IgD-negative memory B cell (primary cell): ENCODE measurements at regions not wholly inside any gene's neighbourhood (a gene's known extent, or its start where the extent isn't known, plus 50 kb on each side); places are given as distances from the start of the nearest gene placed in this dataset.

Experiments
- H3K27ac Mint-ChIP-seq, 3 donors: one replicate each; pipeline ENCODE4 v1.8.0; 2020 to 2022; ENCODE audit warnings: mild to moderate bottlenecking in 3 of 3, mixed read lengths in 3 of 3, moderate library complexity in 1 of 3
- H3K27me3 Mint-ChIP-seq: one replicate; pipeline ENCODE4 v1.8.0; 2021; ENCODE audit warnings: mixed read lengths
- H3K36me3 Mint-ChIP-seq: one replicate; pipeline ENCODE4 v1.8.0; 2020; ENCODE audit warnings: mild to moderate bottlenecking, mixed read lengths
- H3K4me1 Mint-ChIP-seq, 3 donors: one replicate each; pipeline ENCODE4 v1.8.0; 2020 to 2022; ENCODE audit warnings: mixed read lengths in 3 of 3, mild to moderate bottlenecking in 1 of 3
- H3K4me3 Mint-ChIP-seq, 4 donors: one replicate each; pipeline ENCODE4 v1.8.0; 2020 to 2022; ENCODE audit warnings: mild to moderate bottlenecking in 4 of 4, mixed read lengths in 4 of 4, moderate library complexity in 3 of 4
- H3K9me3 Mint-ChIP-seq, 3 donors: one replicate each; pipeline ENCODE4 v1.8.0; 2020 to 2021; ENCODE audit warnings: mixed read lengths in 3 of 3, mild to moderate bottlenecking in 1 of 3

GRCh38 chr15:94631608-94632007 lies 400.2 kb downstream of the MCTP2 start:
- Mint-ChIP-seq H3K4me1 (peaks cover 5 to 11% (median 9%) of the 10 kb centered on the region in 3 donors), H3K36me3 (no peaks in the 10 kb centered on the region), H3K27me3 (peaks cover 2% of the 10 kb centered on the region), H3K9me3 (no peaks in the 10 kb centered on the region), H3K4me3 (peak overlapping the region in 1 of 4 donors; percentile 73), H3K27ac (peak overlapping the region in 1 of 3 donors; percentile 24)

DNA sequence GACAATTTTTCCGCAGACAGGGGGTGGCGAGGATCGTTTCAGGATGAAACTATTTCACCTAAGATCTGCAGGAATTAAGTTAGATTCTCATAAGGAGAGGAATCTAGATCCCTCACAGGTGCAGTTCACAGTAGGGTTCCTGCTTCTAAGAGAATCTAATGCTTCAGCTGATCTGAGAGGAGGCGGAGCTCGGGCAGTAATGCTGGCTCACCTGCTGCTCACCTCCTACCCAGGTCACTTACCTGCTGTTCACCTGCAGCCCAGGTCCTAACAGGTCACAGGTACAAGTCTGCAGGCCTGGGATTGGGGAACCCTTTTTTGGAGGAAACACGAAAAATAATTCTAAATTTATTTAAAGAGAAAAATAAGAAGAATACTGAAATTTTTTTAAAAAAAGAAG lies 406.8 kb downstream of the MCTP2 start:
- no peak overlapping the region for H3K4me3 Mint-ChIP-seq
- peaks cover 0 to 3% (median 0%) of the 10 kb centered on the region in 3 donors for H3K9me3 Mint-ChIP-seq

DNA sequence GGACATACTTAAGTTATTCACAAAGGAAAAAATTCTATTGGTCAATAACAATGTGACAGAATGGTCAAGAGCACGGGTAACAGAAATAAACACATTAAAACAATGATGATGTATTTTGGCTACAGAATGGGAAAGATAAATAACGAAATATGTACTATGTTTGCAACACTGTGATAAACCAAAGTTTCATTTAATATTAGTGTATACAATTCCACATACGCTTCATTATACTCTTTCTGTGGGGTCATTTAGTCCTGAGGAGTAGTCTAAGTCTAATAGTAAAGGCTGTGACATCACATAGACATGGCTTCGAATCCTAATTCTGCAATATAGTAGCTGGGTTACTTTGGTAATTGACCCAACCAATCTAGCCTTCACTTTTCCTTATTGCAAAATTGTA lies 408.3 kb downstream of the MCTP2 start:
- Mint-ChIP-seq H3K4me3 (no peak overlapping the region), H3K36me3 (no peaks in the 10 kb centered on the region), H3K4me1 (no peaks in the 10 kb centered on the region), H3K27ac (no peak overlapping the region), H3K9me3 (peaks cover 0 to 3% (median 0%) of the 10 kb centered on the region in 3 donors), H3K27me3 (no peaks in the 10 kb centered on the region)

More for the DNA sequence above, 406.8 kb downstream of the MCTP2 start:
- Mint-ChIP-seq H3K27ac (no peak overlapping the region), H3K36me3 (no peaks in the 10 kb centered on the region), H3K4me1 (no peaks in the 10 kb centered on the region), H3K27me3 (no peaks in the 10 kb centered on the region)

- Mint-ChIP-seq H3K27ac (no peak overlapping the region), H3K4me1 (no peaks in the 10 kb centered on the region), H3K9me3 (peaks cover 0 to 3% (median 0%) of the 10 kb centered on the region in 3 donors), H3K36me3 (no peaks in the 10 kb centered on the region), H3K27me3 (no peaks in the 10 kb centered on the region), H3K4me3 (no peak overlapping the region)
These were observed 413.1 kb downstream of the MCTP2 start for GRCh38 chr15:94644433-94644832.

DNA sequence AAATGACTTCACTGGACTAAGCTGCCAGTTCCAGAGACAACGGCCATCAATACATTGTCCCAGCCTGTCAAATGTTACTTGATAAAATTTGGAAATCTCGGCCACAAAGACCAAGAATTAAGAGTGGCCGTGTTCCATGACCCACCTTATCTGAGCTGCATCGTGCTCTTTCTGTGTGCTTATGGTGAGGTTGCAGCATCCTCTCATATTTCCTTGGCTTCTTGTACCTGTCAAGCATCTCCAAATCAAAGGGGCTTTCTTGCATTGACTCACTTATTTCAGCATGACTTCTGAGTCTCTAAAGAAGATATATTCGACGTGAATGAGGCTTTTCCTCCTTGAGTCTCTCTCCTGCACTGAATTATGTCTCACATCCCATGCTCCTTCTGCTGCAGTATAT lies 421.7 kb downstream of the MCTP2 start:
- H3K4me3 Mint-ChIP-seq, result no peak overlapping the region
- H3K4me1 Mint-ChIP-seq, result no peaks in the 10 kb centered on the region
- no peaks in the 10 kb centered on the region for H3K27me3 Mint-ChIP-seq
- H3K36me3 Mint-ChIP-seq, result no peaks in the 10 kb centered on the region
- H3K9me3 Mint-ChIP-seq, result no peaks in the 10 kb centered on the region
- no peak overlapping the region for H3K27ac Mint-ChIP-seq

GRCh38 chr15:94655249-94655880 lies 424.0 kb downstream of the MCTP2 start:
- Mint-ChIP-seq H3K27me3 (peaks cover 3% of the 10 kb centered on the region), H3K9me3 (no peaks in the 10 kb centered on the region), H3K4me1 (no peaks in the 10 kb centered on the region), H3K4me3 (no peak overlapping the region), H3K27ac (no peak overlapping the region), H3K36me3 (no peaks in the 10 kb centered on the region)

DNA sequence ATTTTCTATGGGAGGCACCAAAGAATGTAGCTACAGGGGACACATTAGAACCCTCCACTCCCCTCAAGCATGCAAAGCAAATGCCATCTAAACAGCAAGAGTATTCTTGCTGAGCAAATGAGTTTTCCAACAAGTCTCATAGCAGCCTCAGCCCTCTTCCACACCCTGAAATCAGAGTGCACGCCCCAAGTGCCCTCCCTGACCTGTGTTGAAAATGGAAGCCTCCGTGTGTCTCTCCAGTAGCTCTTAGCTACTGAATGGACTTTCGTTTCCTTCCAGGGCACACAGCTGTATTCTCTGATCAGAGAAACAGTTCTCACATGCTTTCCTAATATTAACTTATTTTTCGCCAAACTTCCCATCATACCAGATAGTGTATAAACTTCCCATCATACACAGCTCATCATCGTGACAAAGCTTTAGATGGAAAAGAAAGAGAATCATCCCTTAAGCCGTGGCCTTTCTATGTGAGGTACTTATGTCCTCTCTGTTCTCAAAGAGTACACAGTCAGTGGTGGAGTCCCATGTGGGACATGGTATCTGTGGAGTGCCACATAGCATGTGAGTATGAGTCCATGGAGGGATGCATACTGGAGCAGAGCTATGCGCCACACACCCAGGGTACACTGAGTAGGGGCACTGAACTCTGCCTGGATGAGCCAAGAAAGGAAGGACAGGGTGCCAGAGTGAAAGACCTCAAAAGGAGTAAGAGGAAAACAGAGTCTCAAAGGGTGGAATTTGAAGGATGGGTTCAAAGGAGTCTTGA lies 434.5 kb downstream of the MCTP2 start:
- Mint-ChIP-seq H3K36me3 (no peaks in the 10 kb centered on the region), H3K27me3 (peaks cover 5% of the 10 kb centered on the region), H3K4me1 (no peaks in the 10 kb centered on the region), H3K9me3 (peaks cover 0 to 2% (median 0%) of the 10 kb centered on the region in 3 donors), H3K27ac (no peak overlapping the region), H3K4me3 (no peak overlapping the region)

DNA sequence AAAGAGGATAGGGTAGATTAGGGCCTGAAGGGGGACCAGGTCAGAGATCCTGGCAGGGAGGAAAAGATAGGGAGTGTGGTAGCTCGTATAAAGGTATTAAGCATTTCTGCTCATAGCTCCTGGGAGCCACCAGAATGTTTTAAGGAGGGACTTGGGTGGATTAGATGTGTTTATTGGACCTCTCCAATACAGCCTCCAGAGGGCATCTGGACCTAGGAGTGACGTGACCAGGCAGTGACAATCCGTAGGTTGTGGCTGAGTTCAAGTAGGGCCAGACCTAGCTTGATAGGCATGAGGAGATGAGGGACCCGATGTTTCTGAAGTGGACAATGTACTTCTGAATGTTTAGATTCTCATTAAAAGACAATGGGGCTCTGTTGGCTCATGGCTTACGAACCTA lies 435.2 kb downstream of the MCTP2 start:
- Mint-ChIP-seq H3K4me1 (no peaks in the 10 kb centered on the region), H3K36me3 (no peaks in the 10 kb centered on the region), H3K4me3 (no peak overlapping the region), H3K9me3 (peaks cover 0 to 2% (median 0%) of the 10 kb centered on the region in 3 donors), H3K27ac (no peak overlapping the region), H3K27me3 (peaks cover 5% of the 10 kb centered on the region)

- H3K27me3 Mint-ChIP-seq, result peaks cover 5% of the 10 kb centered on the region
- H3K27ac Mint-ChIP-seq, result no peak overlapping the region
- H3K4me1 Mint-ChIP-seq, result no peaks in the 10 kb centered on the region
- H3K36me3 Mint-ChIP-seq, result no peaks in the 10 kb centered on the region
- H3K4me3 Mint-ChIP-seq, result no peak overlapping the region
- H3K9me3 Mint-ChIP-seq, result peaks cover 0 to 2% (median 0%) of the 10 kb centered on the region in 3 donors
These were observed 435.7 kb downstream of the MCTP2 start for GRCh38 chr15:94667109-94667508.

DNA sequence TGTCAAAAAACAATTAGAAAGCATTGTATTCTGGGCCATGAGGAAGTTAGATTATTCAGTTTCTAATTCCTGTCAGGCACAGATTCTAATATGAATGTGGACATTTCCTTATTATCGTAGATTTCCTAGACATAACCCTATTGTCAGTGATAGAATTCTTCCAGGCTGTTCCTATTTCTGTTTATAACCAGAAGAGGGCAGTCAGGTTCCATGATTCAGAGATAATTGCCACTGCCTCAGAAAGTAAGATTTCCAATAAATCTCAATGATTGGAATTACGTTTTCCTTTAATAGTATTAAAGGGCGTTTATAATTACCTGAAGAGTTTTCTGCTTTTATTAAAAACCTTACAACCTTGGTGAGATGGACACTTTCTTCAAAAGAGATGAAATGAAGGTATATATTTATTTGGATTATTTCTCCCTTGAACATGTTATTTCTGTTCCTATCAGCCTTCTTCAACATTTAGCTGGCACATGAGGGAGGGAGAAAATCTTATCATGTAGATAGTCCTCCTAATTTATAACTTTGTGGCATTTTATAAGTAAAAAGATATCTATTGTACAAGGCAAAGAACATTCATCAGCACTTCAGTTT lies 439.2 kb downstream of the MCTP2 start:
- H3K27ac Mint-ChIP-seq, result no peak overlapping the region
- H3K36me3 Mint-ChIP-seq, result no peaks in the 10 kb centered on the region
- H3K4me3 Mint-ChIP-seq, result no peak overlapping the region
- H3K9me3 Mint-ChIP-seq, result peaks cover 0 to 2% (median 0%) of the 10 kb centered on the region in 3 donors
- H3K4me1 Mint-ChIP-seq, result no peaks in the 10 kb centered on the region
- H3K27me3 Mint-ChIP-seq, result peaks cover 3% of the 10 kb centered on the region

- Mint-ChIP-seq H3K9me3 (no peaks in the 10 kb centered on the region), H3K27ac (no peak overlapping the region), H3K4me1 (no peaks in the 10 kb centered on the region), H3K27me3 (peaks cover 2% of the 10 kb centered on the region), H3K4me3 (no peak overlapping the region), H3K36me3 (no peaks in the 10 kb centered on the region)
These were observed 440.6 kb downstream of the MCTP2 start for GRCh38 chr15:94671858-94672532.

DNA sequence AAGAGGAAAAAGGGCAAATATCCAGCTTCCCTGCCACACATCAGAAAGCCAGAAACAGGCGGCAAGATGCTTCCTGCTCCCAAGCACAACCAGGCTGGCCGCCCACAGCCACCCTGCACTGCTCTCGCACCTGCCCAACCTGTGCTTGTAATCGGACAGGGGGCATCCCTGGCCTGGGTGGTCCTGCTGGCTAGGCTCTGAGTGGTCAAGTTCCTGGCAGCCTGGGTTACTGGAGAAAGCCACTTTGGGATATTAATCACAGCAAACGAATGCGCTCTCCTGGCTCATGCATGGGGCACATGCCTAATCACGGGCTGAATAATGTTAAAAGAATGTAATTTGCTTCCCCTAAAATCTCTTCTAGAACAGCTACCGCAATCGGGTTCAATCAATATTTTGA lies 442.4 kb downstream of the MCTP2 start:
- no peaks in the 10 kb centered on the region for H3K4me1 Mint-ChIP-seq
- no peaks in the 10 kb centered on the region for H3K9me3 Mint-ChIP-seq
- no peak overlapping the region for H3K27ac Mint-ChIP-seq
- no peaks in the 10 kb centered on the region for H3K36me3 Mint-ChIP-seq
- no peak overlapping the region for H3K4me3 Mint-ChIP-seq
- H3K27me3 Mint-ChIP-seq, result peaks cover under 1% of the 10 kb centered on the region

- no peak overlapping the region for H3K4me3 Mint-ChIP-seq
- H3K4me1 Mint-ChIP-seq, result no peaks in the 10 kb centered on the region
- H3K27me3 Mint-ChIP-seq, result no peaks in the 10 kb centered on the region
- no peaks in the 10 kb centered on the region for H3K36me3 Mint-ChIP-seq
- no peak overlapping the region for H3K27ac Mint-ChIP-seq
- no peaks in the 10 kb centered on the region for H3K9me3 Mint-ChIP-seq
These were observed 442.9 kb downstream of the MCTP2 start for GRCh38 chr15:94674296-94674695.

DNA sequence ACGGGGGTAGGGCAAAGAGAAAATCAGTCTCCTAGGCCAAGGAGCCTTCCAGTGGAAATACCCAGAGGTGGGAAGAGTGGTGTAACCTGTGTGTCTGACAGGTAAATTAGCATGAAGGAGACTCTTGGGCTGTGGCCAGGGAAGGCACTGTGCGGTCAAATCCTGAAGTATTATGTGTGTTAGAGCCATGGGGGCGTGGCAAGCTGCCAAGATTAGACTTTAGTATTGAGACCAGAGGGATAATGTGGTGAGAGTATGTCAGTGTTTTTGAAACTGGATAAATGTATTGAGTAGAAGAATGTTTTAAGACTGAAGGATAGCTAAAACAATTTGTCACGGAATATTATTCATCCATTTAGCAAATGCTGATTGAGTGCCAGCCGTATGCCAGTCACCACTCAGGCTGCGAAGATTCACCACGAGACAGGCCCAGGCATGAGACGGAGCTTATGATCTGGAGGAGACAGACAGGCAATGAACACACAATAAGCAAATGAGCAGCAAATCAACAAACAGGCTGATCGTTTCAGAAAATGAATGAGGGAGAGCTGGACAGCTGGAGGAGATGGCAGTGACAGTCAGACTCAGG lies 445.9 kb downstream of the MCTP2 start:
- H3K4me3 Mint-ChIP-seq, result no peak overlapping the region
- H3K36me3 Mint-ChIP-seq, result no peaks in the 10 kb centered on the region
- H3K27ac Mint-ChIP-seq, result no peak overlapping the region
- no peaks in the 10 kb centered on the region for H3K4me1 Mint-ChIP-seq
- H3K27me3 Mint-ChIP-seq, result peaks cover 3% of the 10 kb centered on the region
- H3K9me3 Mint-ChIP-seq, result no peaks in the 10 kb centered on the region

DNA sequence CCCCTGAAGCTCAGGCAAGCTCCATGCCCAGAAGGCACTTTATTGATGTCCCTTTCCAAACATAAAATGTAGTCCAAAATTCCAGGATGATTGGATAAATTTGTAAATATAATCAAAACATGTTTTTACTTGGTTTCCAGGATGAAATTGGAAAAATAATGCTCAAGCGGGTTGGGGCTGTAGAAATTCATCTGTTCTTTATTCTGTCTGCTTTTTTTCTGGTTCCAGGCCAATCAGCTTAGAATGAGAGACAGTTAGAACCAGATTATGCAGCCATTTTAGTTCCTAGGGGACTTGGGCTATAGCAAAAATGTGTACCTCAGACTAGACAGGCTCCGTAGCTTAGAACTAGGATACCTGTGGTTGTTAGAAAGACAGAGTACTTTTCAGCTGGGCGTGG lies 450.8 kb downstream of the MCTP2 start:
- H3K4me3 Mint-ChIP-seq, result no peak overlapping the region
- no peaks in the 10 kb centered on the region for H3K36me3 Mint-ChIP-seq
- H3K27me3 Mint-ChIP-seq, result peaks cover 3% of the 10 kb centered on the region
- H3K27ac Mint-ChIP-seq, result no peak overlapping the region
- H3K9me3 Mint-ChIP-seq, result no peaks in the 10 kb centered on the region
- no peaks in the 10 kb centered on the region for H3K4me1 Mint-ChIP-seq
